Neutrophil (primary cell): ENCODE measurements at regions not wholly inside any gene's neighbourhood (a gene's known extent, or its start where the extent isn't known, plus 50 kb on each side); places are given as distances from the start of the nearest gene placed in this dataset.

Source experiments
- H3K27ac ChIP-seq: fragments of 200-600 bp; sonication (generic); 2 replicates; pipeline ENCODE4 v1.5.1; 2016; ENCODE audit warnings: mild to moderate bottlenecking, moderate library complexity
- H3K27me3 ChIP-seq: fragments of 200-600 bp; sonication (generic); 2 replicates; pipeline ENCODE4 v1.6.0; 2016; ENCODE audit warnings: mild to moderate bottlenecking
- H3K36me3 ChIP-seq: fragments of 200-600 bp; sonication (generic); 2 replicates; pipeline ENCODE4 v1.5.1; 2017
- H3K4me1 ChIP-seq, 2 experiments: fragments of 200-600 bp in 1 of 2; sonication (generic) in 1 of 2; 1 replicate in 1 of 2; 2 replicates in 1 of 2; pipeline versions ENCODE4 v1.5.1 to v1.6.1; 2013 to 2016; ENCODE audit warnings: low read depth in 1 of 2, low read length in 1 of 2, mild to moderate bottlenecking in 1 of 2, moderate library complexity in 1 of 2; ENCODE audit not compliant: control insufficient read depth in 1 of 2, insufficient read depth in 1 of 2
- H3K4me3 ChIP-seq, 2 experiments: fragments of 200-600 bp in 1 of 2; sonication (generic) in 1 of 2; 1 replicate in 1 of 2; 2 replicates in 1 of 2; pipeline ENCODE4 v1.5.1; 2013 to 2016; ENCODE audit warnings: low read depth in 1 of 2, low read length in 1 of 2, mild to moderate bottlenecking in 1 of 2, moderate library complexity in 1 of 2
- H3K9me3 ChIP-seq: fragments of 200-600 bp; sonication (generic); 2 replicates; pipeline ENCODE4 v1.5.1; 2016
- CTCF ChIP-seq: fragments of 200-600 bp; sonication (generic); IDR thresholded peaks from 2 replicates; pipeline ENCODE4 v1.5.1; 2016; ENCODE audit warnings: antibody characterized with exemption

DNA sequence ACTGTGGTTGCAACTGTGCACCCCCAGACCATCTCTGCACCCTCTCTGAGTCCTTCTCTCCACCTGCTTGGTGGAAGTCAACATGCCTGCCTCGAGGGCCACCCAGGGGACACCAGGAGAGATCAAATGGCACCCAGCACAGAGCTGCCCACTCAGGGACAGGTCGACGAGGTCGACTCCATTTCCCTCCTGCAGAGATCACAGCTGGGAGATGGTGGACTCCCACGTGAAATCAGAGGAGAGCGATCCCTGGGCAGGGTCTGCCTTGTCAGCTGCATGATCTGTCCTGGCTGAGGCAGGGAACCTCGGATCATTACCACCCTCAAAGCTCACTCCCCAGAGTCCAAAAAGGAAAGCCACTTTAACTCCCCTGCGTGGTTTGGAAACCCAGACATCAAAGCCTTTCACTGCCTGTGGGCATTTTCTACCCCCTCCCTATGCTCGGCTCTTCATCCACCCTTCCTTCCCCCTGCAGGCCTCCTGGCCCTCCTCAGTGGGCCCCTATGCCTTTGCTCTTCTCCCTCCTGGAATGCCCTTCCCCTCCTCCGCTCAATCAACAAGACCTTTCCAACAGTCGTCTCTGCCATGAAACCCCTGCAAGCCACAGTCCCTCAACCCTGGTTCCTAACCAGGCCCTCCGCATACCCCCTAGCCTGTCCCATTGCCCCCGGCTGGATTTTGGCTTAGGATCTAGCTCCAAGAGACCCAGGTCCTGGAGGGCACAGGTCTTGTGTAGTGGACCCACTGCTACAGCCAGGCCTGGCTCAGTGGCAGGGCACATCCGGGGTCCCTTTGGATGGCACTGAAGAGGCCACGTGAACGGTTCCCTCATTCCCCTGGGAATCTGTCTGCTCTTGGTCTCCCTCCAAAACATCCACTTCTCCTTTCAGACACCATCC, 103.8 kb upstream of the RPL38 start:
- Histone ChIP-seq H3K27me3 (peaks cover 68% of the 10 kb centered on the region), H3K4me3 (no peak overlapping the region), H3K36me3 (no peaks in the 10 kb centered on the region), H3K27ac (no peak overlapping the region), H3K4me1 (no peaks in the 10 kb centered on the region), H3K9me3 (no peaks in the 10 kb centered on the region)
- no peak for TF ChIP-seq CTCF

GRCh38 chr17:74104921-74105320, 98.6 kb upstream of the RPL38 start:
- Histone ChIP-seq H3K27me3 (peaks cover 66% of the 10 kb centered on the region), H3K4me1 (no peaks in the 10 kb centered on the region), H3K27ac (no peak overlapping the region), H3K4me3 (no peak overlapping the region), H3K36me3 (no peaks in the 10 kb centered on the region), H3K9me3 (no peaks in the 10 kb centered on the region)
- no peak for TF ChIP-seq CTCF

DNA sequence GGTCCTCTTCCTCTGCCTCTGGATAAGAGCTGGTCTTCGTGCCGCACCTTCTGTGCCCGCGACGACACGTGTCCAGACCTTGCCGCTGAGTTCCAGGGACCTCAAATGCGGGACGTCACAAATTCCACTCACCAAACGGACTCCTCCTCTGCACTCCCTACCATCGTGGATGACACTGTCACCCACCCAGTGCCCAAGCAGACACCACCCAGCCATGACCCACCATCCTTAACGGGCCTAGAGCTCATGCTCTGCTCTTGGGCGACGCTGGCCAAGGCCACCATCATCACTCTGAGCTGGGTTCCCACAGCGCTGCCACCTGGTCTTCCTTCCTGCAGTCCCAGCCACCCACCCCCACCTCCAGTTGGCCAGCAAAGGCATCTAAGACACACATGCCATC, 96.4 kb upstream of the RPL38 start:
- no peak for TF ChIP-seq CTCF
- H3K9me3 ChIP-seq: no peaks in the 10 kb centered on the region

GRCh38 chr17:74108126-74108705, 95.3 kb upstream of the RPL38 start:
- no peak overlapping the region for H3K27ac ChIP-seq
- no peaks in the 10 kb centered on the region for H3K4me1 ChIP-seq
- H3K27me3 ChIP-seq: peaks cover 51% of the 10 kb centered on the region
- no peaks in the 10 kb centered on the region for H3K36me3 ChIP-seq
- no peaks in the 10 kb centered on the region for H3K9me3 ChIP-seq
- TF ChIP-seq CTCF: no peak
- H3K4me3 ChIP-seq: no peak overlapping the region

More for the DNA sequence above, 96.4 kb upstream of the RPL38 start:
- Histone ChIP-seq H3K27ac (no peak overlapping the region), H3K4me3 (no peak overlapping the region), H3K27me3 (peaks cover 62% of the 10 kb centered on the region), H3K36me3 (no peaks in the 10 kb centered on the region), H3K4me1 (no peaks in the 10 kb centered on the region)

DNA sequence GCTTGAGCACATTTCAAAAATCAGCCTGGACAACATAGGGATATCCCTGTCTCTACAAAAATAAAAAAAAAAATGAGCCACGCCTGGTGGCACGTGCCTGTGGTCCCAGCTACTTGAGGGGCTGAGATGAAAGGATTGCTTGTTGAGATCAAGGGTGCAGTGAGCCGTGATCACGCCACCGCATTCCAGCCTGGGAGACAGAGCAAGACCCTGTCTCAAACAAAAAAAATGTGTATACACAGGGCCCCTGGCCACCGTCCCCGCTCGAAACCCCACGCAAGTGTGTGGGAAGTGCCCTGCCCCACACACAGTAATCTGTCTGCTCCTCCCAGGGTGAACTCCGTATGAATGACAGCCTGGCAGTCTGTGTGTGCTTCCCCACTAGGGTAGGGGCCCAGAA, 93.0 kb upstream of the RPL38 start:
- no peaks in the 10 kb centered on the region for H3K4me1 ChIP-seq
- no peak overlapping the region for H3K4me3 ChIP-seq
- peaks cover 51% of the 10 kb centered on the region for H3K27me3 ChIP-seq
- H3K36me3 ChIP-seq: no peaks in the 10 kb centered on the region
- TF ChIP-seq CTCF: no peak
- H3K9me3 ChIP-seq: no peaks in the 10 kb centered on the region
- no peak overlapping the region for H3K27ac ChIP-seq
